Endothelial cell of umbilical vein (primary cell): ENCODE measurements at regions not wholly inside any gene's neighbourhood (a gene's known extent, or its start where the extent isn't known, plus 50 kb on each side); places are given as distances from the start of the nearest gene placed in this dataset.

Experiments used
- BruUV-seq: library from RNA; stranded (reverse); fragments of 400-500 nt; replicated peaks from 2 replicates; lab custom pipeline; 2021; lab: Mats Ljungman, UMichigan
- CTCF ChIA-PET: fragments of 300-600, 350-600 bp; sonication (Branson Sonifier 250); formaldehyde crosslinking; loops from one replicate; lab custom pipeline; 2021; ENCODE audit warnings: antibody characterized with exemption, inconsistent platforms; lab: Charles Lee
- POLR2A ChIA-PET: fragments of 300-600, 350-600 bp; sonication (Branson Sonifier 250); formaldehyde crosslinking; loops from one replicate; lab custom pipeline; 2021; ENCODE audit warnings: antibody characterized with exemption, inconsistent platforms; lab: Charles Lee
- DNase-seq: peaks from one replicate; pipeline ENCODE4 v3.0.0-alpha.2; 2011; ENCODE audit warnings: low read depth, low spot score
- FAIRE-seq: peaks from 2 replicates; lab custom pipeline; 2011; peaks lifted over from hg19 to GRCh38; lab: Jason Lieb, UNC
- H2AFZ ChIP-seq: 2 replicates; pipeline ENCODE4 v1.6.0; 2012; ENCODE audit warnings: low read depth, low read length, control low read depth, inconsistent platforms
- H3K27ac ChIP-seq: 2 replicates; pipeline ENCODE4 v1.5.1; 2011; ENCODE audit warnings: low read depth, mild to moderate bottlenecking, control low read depth, low read length, moderate library complexity; ENCODE audit not compliant: insufficient read depth
- H3K27me3 ChIP-seq, 2 experiments: 2 replicates each; pipeline versions ENCODE4 v1.6.0 to v1.6.1; 2011; ENCODE audit warnings: low read length in 2 of 2, mixed read lengths in 1 of 2; ENCODE audit not compliant: control insufficient read depth in 2 of 2, insufficient read depth in 2 of 2
- H3K36me3 ChIP-seq, 2 experiments: 2 replicates in 1 of 2; 3 replicates in 1 of 2; pipeline ENCODE4 v1.5.1; 2011; ENCODE audit warnings: low read length in 2 of 2, mild to moderate bottlenecking in 1 of 2, moderate library complexity in 1 of 2; ENCODE audit not compliant: control insufficient read depth in 2 of 2, insufficient read depth in 2 of 2; ENCODE audit errors: extremely low read depth in 1 of 2
- H3K4me1 ChIP-seq: 3 replicates; pipeline ENCODE4 v1.5.1; 2011; ENCODE audit warnings: mild to moderate bottlenecking, low read length; ENCODE audit not compliant: control insufficient read depth, insufficient read depth; ENCODE audit errors: extremely low read depth
- H3K4me2 ChIP-seq: 2 replicates; pipeline ENCODE4 v1.6.1; 2011; ENCODE audit warnings: low read length, control low read depth, mixed read lengths; ENCODE audit not compliant: insufficient read depth
- H3K4me3 ChIP-seq, 3 experiments: fragments of 200-600 bp in 1 of 3; sonication (generic), shearing (Covaris generic) in 1 of 3; replicated peaks in 1 of 3; 2 replicates each; pipeline ENCODE4 v1.5.1; 2011 to 2016; ENCODE audit warnings: control low read depth in 3 of 3, low read length in 3 of 3, mild to moderate bottlenecking in 2 of 3, inconsistent platforms in 1 of 3, low read depth in 1 of 3, moderate library complexity in 1 of 3; ENCODE audit not compliant: insufficient read depth in 1 of 3
- H3K79me2 ChIP-seq: 2 replicates; pipeline ENCODE4 v1.6.0; 2012; ENCODE audit warnings: low read length, inconsistent platforms; ENCODE audit not compliant: control insufficient read depth, insufficient read depth
- H3K9ac ChIP-seq: replicated peaks from 2 replicates; pipeline ENCODE3; 2011; ENCODE audit warnings: low read length, control low read depth; ENCODE audit not compliant: insufficient read depth; ENCODE audit errors: extremely low read depth
- H3K9me1 ChIP-seq: replicated peaks from 3 replicates; pipeline ENCODE4 v1.6.0; 2011; ENCODE audit warnings: mild to moderate bottlenecking, low read length; ENCODE audit not compliant: control insufficient read depth, insufficient read depth; ENCODE audit errors: extremely low read depth
- H3K9me3 ChIP-seq: replicated peaks from 2 replicates; pipeline ENCODE4 v1.5.1; 2012; ENCODE audit warnings: low read length, inconsistent platforms; ENCODE audit not compliant: control insufficient read depth, insufficient read depth
- H4K20me1 ChIP-seq: replicated peaks from 2 replicates; pipeline ENCODE3; 2011; ENCODE audit warnings: mild to moderate bottlenecking, low read length; ENCODE audit not compliant: control insufficient read depth, insufficient read depth; ENCODE audit errors: extremely low read depth
- CTCF ChIP-seq, 2 donors: IDR thresholded peaks; 1 replicate in 1 of 2; 2 replicates in 1 of 2; pipeline ENCODE4 v1.5.1; 2011; ENCODE audit warnings: low read length in 2 of 2, mild to moderate bottlenecking in 2 of 2, moderate library complexity in 2 of 2, control low read depth in 1 of 2, inconsistent platforms in 1 of 2, low read depth in 1 of 2; ENCODE audit not compliant: insufficient read depth in 1 of 2; ENCODE audit errors: extremely low read depth in 1 of 2
- EZH2 ChIP-seq: IDR thresholded peaks from 2 replicates; pipeline ENCODE4 v1.6.1; 2012; ENCODE audit warnings: borderline replicate concordance, low read depth, mild to moderate bottlenecking, moderate library complexity, low read length, inconsistent platforms; ENCODE audit not compliant: severe bottlenecking
- FOS ChIP-seq: IDR thresholded peaks from 2 replicates; pipeline ENCODE4 v1.6.1; 2011; ENCODE audit warnings: mild to moderate bottlenecking, low read length, moderate library complexity, borderline replicate concordance; ENCODE audit not compliant: insufficient read depth
- GATA2 ChIP-seq: IDR thresholded peaks from 2 replicates; pipeline ENCODE4 v1.7.0; 2011; ENCODE audit warnings: low read depth, mild to moderate bottlenecking, moderate library complexity, mixed read lengths, low read length; ENCODE audit not compliant: insufficient read length, insufficient read depth
- JUN ChIP-seq: IDR thresholded peaks from 2 replicates; pipeline ENCODE4 v1.6.1; 2011; ENCODE audit warnings: borderline replicate concordance, low read depth; ENCODE audit not compliant: insufficient read length, insufficient read depth
- MAX ChIP-seq: IDR thresholded peaks from 2 replicates; pipeline ENCODE4 v1.6.1; 2011; ENCODE audit not compliant: insufficient read depth, insufficient read length
- MYC ChIP-seq: IDR thresholded peaks from one replicate; pipeline ENCODE4 v1.6.1; 2011; ENCODE audit warnings: mild to moderate bottlenecking, low read depth, low read length
- POLR2A ChIP-seq: IDR thresholded peaks from 2 replicates; pipeline ENCODE4 v1.6.1; 2012; ENCODE audit warnings: low read depth, mild to moderate bottlenecking, control low read depth, low read length
- POLR2AphosphoS5 ChIP-seq: IDR thresholded peaks from 2 replicates; pipeline ENCODE4 v1.6.1; 2012; ENCODE audit warnings: low read depth, mild to moderate bottlenecking, control low read depth, low read length, moderate library complexity; ENCODE audit not compliant: insufficient read depth
- dilution Hi-C: fragments of 300-500 bp; cut with MboI; formaldehyde crosslinking; loops from one replicate; pipeline ENCODE4 v1.15.0; 2019; ENCODE audit warnings: low sequenced_read_pairs; ENCODE audit not compliant: extremely low pct_ligation_motif_present
- intact Hi-C: fragments of 100-400 bp; cut with micrococcal nuclease; formaldehyde crosslinking; loops from one replicate; pipeline ENCODE4 v1.10.0; 2022

GRCh38 chr2:84317135-84317534, 141.9 kb downstream of the SUCLG1 start:
- no peak overlapping the region for H3K4me3 ChIP-seq
- POLR2A ChIA-PET: no interaction called here
- CTCF ChIA-PET: no interaction called here

More at GRCh38 chr2:84317135-84317534, 141.9 kb downstream of the SUCLG1 start:
- no peaks in the 10 kb centered on the region for H4K20me1 ChIP-seq
- TF ChIP-seq POLR2A (no peak), GATA2 (no peak), MYC (no peak), FOS (no peak), POLR2AphosphoS5 (no peak), CTCF (IDR thresholded peaks at IDR 0.05; ENCODE audit: extremely low read depth in 1 of 2, insufficient read depth in 1 of 2, low read depth in 1 of 2, low read length in 2 of 2) (no peak), MAX (no peak), EZH2 (no peak), JUN (no peak)
- no peak overlapping the region for H2AFZ ChIP-seq
- no peaks in the 10 kb centered on the region for H3K9me1 ChIP-seq
- H3K9ac ChIP-seq: no peak overlapping the region
- dilution Hi-C loops: no loop called here
- DNase-seq (no peak), FAIRE-seq (no peak)
- intact Hi-C loops: no loop called here
- BruUV-seq: no TSS peak
- H3K9me3 ChIP-seq: no peaks in the 10 kb centered on the region
- H3K79me2 ChIP-seq: no peaks in the 10 kb centered on the region
- no peak overlapping the region for H3K4me2 ChIP-seq
- H3K36me3 ChIP-seq: no peaks in the 10 kb centered on the region
- H3K4me1 ChIP-seq: no peaks in the 10 kb centered on the region
- no peaks in the 10 kb centered on the region for H3K27me3 ChIP-seq
- no peak overlapping the region for H3K27ac ChIP-seq
